PC-9 (cell line): ENCODE measurements at regions not wholly inside any gene's neighbourhood (a gene's known extent, or its start where the extent isn't known, plus 50 kb on each side); places are given as distances from the start of the nearest gene placed in this dataset.

Source experiments
- BruUV-seq: library from RNA; stranded (reverse); fragments of 400-500 nt; replicated peaks from 2 replicates; lab custom pipeline; 2021; lab: Mats Ljungman, UMichigan
- CTCF ChIA-PET: fragments of 300-600 bp; sonication (Branson Sonifier 250); formaldehyde crosslinking; loops from one replicate; lab custom pipeline; 2022; ENCODE audit warnings: antibody characterized with exemption; lab: Charles Lee
- POLR2A ChIA-PET: fragments of 300-600 bp; sonication (Branson Sonifier 250); formaldehyde crosslinking; loops from one replicate; lab custom pipeline; 2022; ENCODE audit warnings: antibody characterized with exemption; ENCODE audit not compliant: unreplicated experiment; lab: Charles Lee
- DNase-seq, 2 experiments: peaks; one replicate each; pipeline versions ENCODE4 v3.0.0 to v3.0.0-alpha.2; 2015 to 2022; ENCODE audit warnings: mixed read lengths in 1 of 2
- H2AFZ ChIP-seq: fragments of 200-600 bp; sonication (generic); 2 replicates; pipeline ENCODE4 v1.8.1; 2017; ENCODE audit warnings: antibody characterized with exemption
- H3F3A ChIP-seq: fragments of 200-600 bp; sonication (generic); 2 replicates; pipeline ENCODE4 v1.8.1; 2017; ENCODE audit warnings: antibody characterized with exemption, mild to moderate bottlenecking, low read depth; ENCODE audit not compliant: insufficient read depth
- H3K27ac ChIP-seq: fragments of 200-600 bp; sonication (generic); 2 replicates; pipeline ENCODE4 v1.6.1; 2016; ENCODE audit warnings: mixed run types
- H3K27me3 ChIP-seq: fragments of 200-600 bp; sonication (generic); 2 replicates; pipeline ENCODE4 v1.6.1; 2016; ENCODE audit warnings: low read depth, mixed run types; ENCODE audit not compliant: insufficient read depth
- H3K36me3 ChIP-seq: fragments of 200-600 bp; sonication (generic); 2 replicates; pipeline ENCODE4 v1.6.1; 2016; ENCODE audit warnings: low read depth, mixed run types
- H3K4me1 ChIP-seq: fragments of 200-600 bp; sonication (generic); replicated peaks from 2 replicates; pipeline ENCODE4 v1.6.1; 2016; ENCODE audit warnings: mixed run types; ENCODE audit not compliant: insufficient read depth
- H3K4me2 ChIP-seq: fragments of 200-600 bp; sonication (generic); 2 replicates; pipeline ENCODE4 v1.6.1; 2017; ENCODE audit warnings: mixed run types
- H3K4me3 ChIP-seq: fragments of 200-600 bp; sonication (generic); 2 replicates; pipeline ENCODE4 v1.6.1; 2016; ENCODE audit warnings: mixed run types
- H3K79me2 ChIP-seq: fragments of 200-600 bp; sonication (generic); 2 replicates; pipeline ENCODE4 v1.6.1; 2017; ENCODE audit warnings: low read depth, mixed run types
- H3K9me2 ChIP-seq: fragments of 200-600 bp; sonication (generic); 2 replicates; pipeline ENCODE4 v1.8.1; 2017; ENCODE audit warnings: mild to moderate bottlenecking; ENCODE audit not compliant: insufficient read depth
- H3K9me3 ChIP-seq: fragments of 200-600 bp; sonication (generic); 2 replicates; pipeline ENCODE4 v1.8.1; 2016; ENCODE audit warnings: low read depth; ENCODE audit not compliant: insufficient read depth
- H4K20me1 ChIP-seq: fragments of 200-600 bp; sonication (generic); 2 replicates; pipeline ENCODE4 v1.8.1; 2017; ENCODE audit not compliant: insufficient read depth
- CTCF ChIP-seq: fragments of 200-600 bp; sonication (generic); conservative IDR thresholded peaks from 2 replicates; pipeline ENCODE4 v1.6.1; 2017; ENCODE audit warnings: mixed run types, antibody characterized with exemption, mild to moderate bottlenecking, moderate library complexity
- EZH2 ChIP-seq: fragments of 200-600 bp; sonication (generic); IDR thresholded peaks from 2 replicates; pipeline ENCODE4 v1.8.0; 2017; ENCODE audit warnings: antibody characterized with exemption, low read depth
- intact Hi-C: fragments of 100-400 bp; cut with micrococcal nuclease; formaldehyde crosslinking; loops from one replicate; pipeline ENCODE4 v1.10.0; 2022; ENCODE audit not compliant: unreplicated experiment

GRCh38 chr6:71107911-71108420, 151.1 kb upstream of the B3GAT2 start:
- no peaks in the 10 kb centered on the region for H3K9me3 ChIP-seq
- H4K20me1 ChIP-seq, result no peaks in the 10 kb centered on the region
- intact Hi-C loops, result no loop called here
- no peaks in the 10 kb centered on the region for H3K27me3 ChIP-seq
- DNase-seq, result no peak
- H3K36me3 ChIP-seq, result no peaks in the 10 kb centered on the region
- ChIA-PET POLR2A (interaction anchor here (0.6 to 0.7 kb wide), 2 partner anchors 271 to 414 kb away, joined by 3 to 5 read pairs; no protein-coding TSS in a partner anchor), CTCF (interaction anchor here (0.6 kb wide), 1 partner anchor 32 kb away, joined by 4 read pairs; no protein-coding TSS in a partner anchor)
- BruUV-seq, result no TSS peak
- H3K79me2 ChIP-seq, result no peaks in the 10 kb centered on the region
- H2AFZ ChIP-seq, result no peak overlapping the region
- H3K4me2 ChIP-seq, result no peak overlapping the region
- TF ChIP-seq EZH2 (no peak), CTCF (no peak)
- no peak overlapping the region for H3K4me3 ChIP-seq
- H3K27ac ChIP-seq, result no peak overlapping the region
- no peaks in the 10 kb centered on the region for H3K4me1 ChIP-seq
- H3K9me2 ChIP-seq, result no peaks in the 10 kb centered on the region
- H3F3A ChIP-seq, result no peaks in the 10 kb centered on the region

- Histone ChIP-seq H3K27ac (no peak overlapping the region), H3K79me2 (no peaks in the 10 kb centered on the region), H3K4me3 (no peak overlapping the region), H2AFZ (0 out of 2 replicates have a peak overlapping the region, but pooled peaks have one; percentile 23), H3K36me3 (no peaks in the 10 kb centered on the region), H3K4me2 (no peak overlapping the region), H3F3A (no peaks in the 10 kb centered on the region), H4K20me1 (no peaks in the 10 kb centered on the region), H3K9me2 (no peaks in the 10 kb centered on the region), H3K9me3 (no peaks in the 10 kb centered on the region), H3K4me1 (no peaks in the 10 kb centered on the region), H3K27me3 (no peaks in the 10 kb centered on the region)
- BruUV-seq, result no TSS peak
- intact Hi-C loops, result no loop called here
- POLR2A ChIA-PET, result no interaction called here
- DNase-seq, result no peak
- TF ChIP-seq CTCF, result no peak
- no peak for TF ChIP-seq EZH2
- CTCF ChIA-PET, result no interaction called here
Observed at GRCh38 chr6:71114544-71114943, 157.7 kb upstream of the B3GAT2 start.

GRCh38 chr6:71114986-71115385, 158.1 kb upstream of the B3GAT2 start:
- Histone ChIP-seq H3K4me2 (no peak overlapping the region), H3K27me3 (no peaks in the 10 kb centered on the region), H3K4me1 (no peaks in the 10 kb centered on the region), H2AFZ (no peak overlapping the region), H4K20me1 (no peaks in the 10 kb centered on the region), H3F3A (no peaks in the 10 kb centered on the region), H3K9me2 (no peaks in the 10 kb centered on the region), H3K4me3 (no peak overlapping the region), H3K36me3 (no peaks in the 10 kb centered on the region), H3K9me3 (no peaks in the 10 kb centered on the region), H3K27ac (no peak overlapping the region), H3K79me2 (no peaks in the 10 kb centered on the region)
- no TSS peak for BruUV-seq
- ChIA-PET CTCF (no interaction called here), POLR2A (no interaction called here)
- TF ChIP-seq EZH2 (no peak), CTCF (no peak)
- DNase-seq, result no peak
- intact Hi-C loops, result no loop called here
